Thoracic aorta (tissue), 2 donors: ENCODE measurements at regions not wholly inside any gene's neighbourhood (a gene's known extent, or its start where the extent isn't known, plus 50 kb on each side); places are given as distances from the start of the nearest gene placed in this dataset.

Experiments
- ATAC-seq: fragments of 150-250 bp; one replicate; pipeline ENCODE4 v1.8.0; 2017; ENCODE audit warnings: low read depth; ENCODE audit not compliant: insufficient number of reproducible peaks, low FRiP score
- DNase-seq: peaks from one replicate; pipeline ENCODE4 v3.0.0-alpha.2; 2020; ENCODE audit warnings: low spot score
- H3K27ac ChIP-seq, 2 donors: fragments of 200-600 bp; sonication (generic); 1 replicate in 1 of 2; 2 replicates in 1 of 2; pipeline ENCODE4 v1.5.1; 2016; ENCODE audit warnings: mild to moderate bottlenecking in 2 of 2, moderate library complexity in 2 of 2
- H3K27me3 ChIP-seq: fragments of 200-600 bp; sonication (generic); replicated peaks from 2 replicates; pipeline ENCODE4 v1.6.0; 2016; ENCODE audit warnings: mild to moderate bottlenecking; ENCODE audit not compliant: insufficient read depth
- H3K36me3 ChIP-seq: fragments of 200-600 bp; sonication (generic); one replicate; pipeline ENCODE4 v1.5.1; 2016
- H3K4me1 ChIP-seq, 2 donors: fragments of 200-600 bp; sonication (generic); 1 replicate in 1 of 2; 2 replicates in 1 of 2; pipeline versions ENCODE4 v1.5.1 to v1.6.0; 2016; ENCODE audit warnings: low read depth in 2 of 2, mild to moderate bottlenecking in 1 of 2; ENCODE audit not compliant: control insufficient read depth in 1 of 2
- H3K4me3 ChIP-seq: fragments of 200-600 bp; sonication (generic); 2 replicates; pipeline ENCODE4 v1.5.1; 2016; ENCODE audit warnings: mild to moderate bottlenecking
- H3K9me3 ChIP-seq: fragments of 200-600 bp; sonication (generic); 2 replicates; pipeline ENCODE4 v1.5.1; 2016
- TF ChIP-seq, protein P1 (sequence below): fragments of 200-600 bp; sonication (generic); IDR thresholded peaks from one replicate; pipeline ENCODE4 v1.5.1; 2019; ENCODE audit warnings: antibody characterized with exemption

- no peak overlapping the region for H3K27ac ChIP-seq
- no peaks in the 10 kb centered on the region for H3K36me3 ChIP-seq
- ATAC-seq (no peak), DNase-seq (no peak)
- TF ChIP-seq, protein P1, sequence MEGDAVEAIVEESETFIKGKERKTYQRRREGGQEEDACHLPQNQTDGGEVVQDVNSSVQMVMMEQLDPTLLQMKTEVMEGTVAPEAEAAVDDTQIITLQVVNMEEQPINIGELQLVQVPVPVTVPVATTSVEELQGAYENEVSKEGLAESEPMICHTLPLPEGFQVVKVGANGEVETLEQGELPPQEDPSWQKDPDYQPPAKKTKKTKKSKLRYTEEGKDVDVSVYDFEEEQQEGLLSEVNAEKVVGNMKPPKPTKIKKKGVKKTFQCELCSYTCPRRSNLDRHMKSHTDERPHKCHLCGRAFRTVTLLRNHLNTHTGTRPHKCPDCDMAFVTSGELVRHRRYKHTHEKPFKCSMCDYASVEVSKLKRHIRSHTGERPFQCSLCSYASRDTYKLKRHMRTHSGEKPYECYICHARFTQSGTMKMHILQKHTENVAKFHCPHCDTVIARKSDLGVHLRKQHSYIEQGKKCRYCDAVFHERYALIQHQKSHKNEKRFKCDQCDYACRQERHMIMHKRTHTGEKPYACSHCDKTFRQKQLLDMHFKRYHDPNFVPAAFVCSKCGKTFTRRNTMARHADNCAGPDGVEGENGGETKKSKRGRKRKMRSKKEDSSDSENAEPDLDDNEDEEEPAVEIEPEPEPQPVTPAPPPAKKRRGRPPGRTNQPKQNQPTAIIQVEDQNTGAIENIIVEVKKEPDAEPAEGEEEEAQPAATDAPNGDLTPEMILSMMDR: peak; percentile 52
- H3K4me3 ChIP-seq: no peak overlapping the region
- H3K27me3 ChIP-seq: no peaks in the 10 kb centered on the region
- peaks cover 3 to 21% of the 10 kb centered on the region in 2 donors for H3K4me1 ChIP-seq
- H3K9me3 ChIP-seq: no peaks in the 10 kb centered on the region
Measured at GRCh38 chr10:88114368-88114767, 250.9 kb downstream of the PTEN start.

GRCh38 chr10:88115407-88115806 lies 252.0 kb downstream of the PTEN start:
- Histone ChIP-seq H3K36me3 (no peaks in the 10 kb centered on the region), H3K27ac (no peak overlapping the region), H3K27me3 (no peaks in the 10 kb centered on the region), H3K4me3 (no peak overlapping the region), H3K4me1 (peaks cover 0 to 12% of the 10 kb centered on the region in 2 donors), H3K9me3 (no peaks in the 10 kb centered on the region)
- TF ChIP-seq, protein P1: no peak
- DNase-seq (no peak), ATAC-seq (no peak)

GRCh38 chr10:88115968-88116367 lies 252.5 kb downstream of the PTEN start:
- Histone ChIP-seq H3K9me3 (no peaks in the 10 kb centered on the region), H3K27me3 (no peaks in the 10 kb centered on the region), H3K27ac (no peak overlapping the region), H3K36me3 (no peaks in the 10 kb centered on the region), H3K4me1 (peaks cover 0 to 6% of the 10 kb centered on the region in 2 donors), H3K4me3 (no peak overlapping the region)
- DNase-seq: no peak
- no peak for ATAC-seq
- TF ChIP-seq, protein P1: no peak

DNA sequence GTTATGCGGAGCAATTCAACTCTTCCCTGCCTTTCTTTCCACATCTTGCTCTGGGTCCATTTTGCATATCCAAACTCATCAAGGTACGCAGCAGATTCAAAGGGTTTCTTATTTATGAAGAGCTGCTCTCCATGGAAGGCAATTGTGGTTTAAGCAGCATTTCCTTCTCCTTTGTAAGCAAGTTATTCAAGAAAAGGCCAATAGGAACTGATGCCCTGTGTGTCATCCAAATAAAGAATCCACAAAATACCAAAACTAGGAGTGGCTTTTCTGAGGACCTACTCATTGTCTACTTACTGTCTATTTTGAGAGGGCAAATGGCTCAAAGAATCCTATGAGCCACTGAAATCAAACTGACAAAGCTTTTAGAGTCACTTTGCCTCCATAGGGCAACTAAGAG lies 253.1 kb downstream of the PTEN start:
- Histone ChIP-seq H3K4me1 (peaks cover 0 to 6% of the 10 kb centered on the region in 2 donors), H3K27ac (no peak overlapping the region)

DNA sequence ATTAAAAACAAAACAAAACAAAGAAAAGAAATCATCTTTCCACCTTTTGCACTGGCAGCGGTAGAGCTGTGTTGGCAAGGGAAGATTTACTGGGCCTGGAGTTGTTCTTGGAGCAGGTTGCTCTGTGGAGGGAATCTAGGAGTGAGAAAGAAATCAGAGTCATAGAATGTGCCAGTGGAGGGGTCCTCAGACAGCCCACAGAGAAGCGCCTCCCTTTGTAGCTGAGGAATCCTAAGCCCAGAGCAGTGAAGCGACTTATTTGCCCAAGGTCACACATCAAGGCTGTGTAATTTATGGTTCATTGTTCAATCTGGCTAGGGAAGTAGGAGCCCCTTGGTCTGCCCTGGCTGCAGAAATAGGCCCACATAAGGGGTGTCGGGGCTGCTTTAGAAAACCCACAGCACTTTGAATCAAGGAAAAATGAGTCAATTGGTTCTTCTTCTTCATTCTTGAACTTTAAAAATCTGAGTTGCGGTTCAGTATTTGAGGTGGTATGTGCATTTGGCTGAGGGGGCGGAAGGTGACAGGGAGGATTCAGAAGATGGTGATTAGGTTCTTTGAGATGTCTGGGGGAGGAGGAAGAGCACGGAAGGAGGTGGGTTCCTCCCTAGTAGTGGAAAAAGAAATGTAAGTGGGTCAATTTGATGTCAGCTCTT lies 253.7 kb downstream of the PTEN start:
- DNase-seq (no peak), ATAC-seq (no peak)
- no peak overlapping the region for H3K27ac ChIP-seq
- TF ChIP-seq, protein P1: no peak
- H3K9me3 ChIP-seq: no peaks in the 10 kb centered on the region
- no peak overlapping the region for H3K4me3 ChIP-seq
- no peaks in the 10 kb centered on the region for H3K36me3 ChIP-seq
- H3K27me3 ChIP-seq: no peaks in the 10 kb centered on the region
- peaks cover 0 to 6% of the 10 kb centered on the region in 2 donors for H3K4me1 ChIP-seq

More for the DNA sequence above, 253.1 kb downstream of the PTEN start:
- H3K36me3 ChIP-seq: no peaks in the 10 kb centered on the region
- DNase-seq: no peak
- H3K4me3 ChIP-seq: no peak overlapping the region
- H3K27me3 ChIP-seq: no peaks in the 10 kb centered on the region
- TF ChIP-seq, protein P1: no peak
- no peaks in the 10 kb centered on the region for H3K9me3 ChIP-seq
- ATAC-seq: no peak
